ENCODE measurements at regions not wholly inside any gene's neighbourhood (a gene's known extent, or its start where the extent isn't known, plus 50 kb on each side); places are given as distances from the start of the nearest gene placed in this dataset.

DNA sequence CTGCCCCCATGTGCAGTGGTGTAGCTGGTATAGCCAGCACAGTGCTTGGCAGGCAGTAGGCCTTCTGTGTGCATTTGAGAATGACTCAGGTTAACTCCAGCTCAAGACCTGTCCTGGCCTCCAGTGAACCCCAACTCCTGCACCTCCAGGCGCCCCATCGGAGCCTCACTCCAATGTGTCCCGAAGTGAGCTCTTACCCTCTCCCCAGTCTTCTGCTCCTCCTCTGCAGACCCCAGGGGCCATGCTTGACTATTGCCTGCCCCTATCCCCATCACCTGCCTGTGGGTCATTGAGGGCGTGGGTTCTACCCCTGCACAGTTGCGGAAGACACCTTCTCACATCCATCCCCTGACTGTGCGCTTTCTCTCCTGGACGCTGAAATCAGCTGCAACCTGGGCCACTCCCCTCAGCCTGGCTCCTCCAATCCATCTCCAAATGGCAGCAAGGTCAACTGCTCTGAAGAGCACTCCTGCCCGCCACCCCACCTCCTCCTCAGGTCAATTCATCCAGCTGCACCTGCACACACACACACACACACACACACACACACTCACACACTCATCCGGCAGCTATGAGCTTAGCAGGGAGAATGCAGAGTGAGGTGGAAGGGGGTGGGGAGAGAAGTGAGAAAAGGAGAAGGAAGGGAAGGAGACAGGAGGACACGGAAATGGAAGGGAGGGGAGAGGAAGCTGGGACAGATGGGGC, 130.3 kb upstream of the GLI2 start:
- no peak overlapping the region for H3K9ac ChIP-seq (ENCODE audit: low read depth, low read length)
- peaks cover 9% of the 10 kb centered on the region; the same call in 1 of the 2 replicates for H3K4me1 ChIP-seq (ENCODE audit: insufficient read depth, low read length)
- H3K36me3 ChIP-seq (ENCODE audit: insufficient read depth, low read length), result no peaks in the 10 kb centered on the region
- no peaks in the 10 kb centered on the region for H3K9me3 ChIP-seq (ENCODE audit: control insufficient read depth, insufficient read depth, low read length)

DNA sequence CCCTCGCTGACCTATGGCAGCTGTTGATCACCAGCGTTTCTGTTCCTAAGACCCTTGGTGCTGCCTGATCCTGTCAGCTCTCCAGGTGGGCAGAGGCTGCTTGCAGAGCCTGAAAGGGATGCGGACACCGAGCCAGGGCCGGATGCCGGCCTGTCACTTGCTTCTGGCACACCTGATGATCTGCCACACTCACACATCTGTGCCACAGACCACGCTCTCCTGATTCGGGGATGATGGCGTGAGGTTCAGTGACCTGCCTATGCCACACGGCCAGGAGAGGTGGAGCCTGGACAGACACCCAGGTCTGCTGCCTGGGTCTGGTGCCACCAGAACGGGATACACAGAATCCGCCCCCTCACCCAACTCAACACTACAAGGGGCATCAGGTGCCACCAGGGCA, 129.4 kb upstream of the GLI2 start:
- no peaks in the 10 kb centered on the region for H3K9me3 ChIP-seq (ENCODE audit: control insufficient read depth, insufficient read depth, low read length)
- no peaks in the 10 kb centered on the region for H3K36me3 ChIP-seq (ENCODE audit: insufficient read depth, low read length)
- no peak overlapping the region for H3K9ac ChIP-seq (ENCODE audit: low read depth, low read length)
- peaks cover 9% of the 10 kb centered on the region; the same call in 1 of the 2 replicates for H3K4me1 ChIP-seq (ENCODE audit: insufficient read depth, low read length)

DNA sequence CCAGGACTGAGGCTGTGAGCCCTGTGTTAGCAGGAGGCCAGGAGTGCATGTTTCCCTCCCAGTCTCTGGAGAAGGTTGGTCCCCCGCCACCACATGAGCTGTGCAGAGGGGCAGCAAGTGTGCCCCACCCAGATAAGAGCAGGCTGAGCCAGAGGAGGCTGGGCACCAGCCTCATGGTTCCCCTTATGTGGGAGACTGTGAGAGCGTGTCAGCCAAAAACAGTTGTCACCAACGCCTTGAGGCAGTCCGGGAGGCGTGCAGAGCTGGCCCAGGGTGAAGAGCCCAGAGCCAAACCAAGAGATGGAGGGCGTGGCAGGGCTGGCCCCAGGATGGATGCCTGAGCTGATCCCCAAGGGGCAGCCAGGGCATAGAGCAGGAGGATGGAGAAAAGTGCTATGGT, 128.7 kb upstream of the GLI2 start:
- Histone ChIP-seq H3K9ac (ENCODE audit: low read depth, low read length) (no peak overlapping the region), H3K9me3 (ENCODE audit: control insufficient read depth, insufficient read depth, low read length) (no peaks in the 10 kb centered on the region), H3K36me3 (ENCODE audit: insufficient read depth, low read length) (no peaks in the 10 kb centered on the region), H3K4me1 (ENCODE audit: insufficient read depth, low read length) (peaks cover 9% of the 10 kb centered on the region; the same call in 1 of the 2 replicates)

DNA sequence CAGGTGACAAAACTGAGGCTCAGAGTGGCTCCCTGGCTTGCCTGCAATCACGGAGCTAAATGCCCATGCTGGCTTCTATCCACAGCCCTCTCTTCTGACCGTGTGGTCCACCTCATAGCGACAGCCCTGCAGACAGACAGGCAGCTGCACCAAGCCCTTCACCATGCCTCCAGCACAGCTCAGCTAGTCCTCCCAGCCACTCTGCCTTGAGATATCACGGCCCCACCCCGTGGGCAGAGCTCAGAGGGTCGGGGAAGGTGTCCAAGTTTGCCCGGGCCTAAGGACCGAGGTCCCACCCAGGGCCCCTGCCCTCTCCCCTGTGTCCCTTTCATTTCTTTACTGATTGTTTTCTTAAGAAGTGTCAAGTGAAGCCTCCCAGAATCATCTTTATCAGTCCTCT, 128.2 kb upstream of the GLI2 start:
- Histone ChIP-seq H3K36me3 (ENCODE audit: insufficient read depth, low read length) (no peaks in the 10 kb centered on the region), H3K9ac (ENCODE audit: low read depth, low read length) (no peak overlapping the region), H3K9me3 (ENCODE audit: control insufficient read depth, insufficient read depth, low read length) (no peaks in the 10 kb centered on the region), H3K4me1 (ENCODE audit: insufficient read depth, low read length) (peaks cover 9% of the 10 kb centered on the region; the same call in 1 of the 2 replicates)

DNA sequence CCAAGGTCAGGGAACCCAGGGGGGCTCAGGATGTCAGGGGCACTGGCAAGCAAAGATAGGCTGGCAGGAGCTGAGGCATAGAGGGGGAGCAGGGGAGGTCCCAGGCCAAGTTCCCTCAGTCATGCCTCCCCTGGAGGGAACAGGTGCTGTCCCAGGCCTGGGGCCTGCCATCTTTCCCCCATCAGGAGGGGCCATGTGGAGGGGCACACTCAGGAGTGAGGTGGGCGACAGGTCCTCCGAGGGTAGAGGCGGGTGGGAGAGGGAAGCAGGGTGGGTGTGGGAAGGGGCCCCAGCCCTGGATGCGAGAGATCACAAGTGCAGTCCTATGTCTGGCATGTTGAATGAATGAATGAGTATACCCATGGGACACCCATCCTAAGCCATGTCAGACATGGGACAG, 127.7 kb upstream of the GLI2 start:
- H3K4me1 ChIP-seq (ENCODE audit: insufficient read depth, low read length), result peaks cover 9% of the 10 kb centered on the region; the same call in 1 of the 2 replicates
- no peaks in the 10 kb centered on the region for H3K36me3 ChIP-seq (ENCODE audit: insufficient read depth, low read length)
- H3K9me3 ChIP-seq (ENCODE audit: control insufficient read depth, insufficient read depth, low read length), result no peaks in the 10 kb centered on the region
- no peak overlapping the region for H3K9ac ChIP-seq (ENCODE audit: low read depth, low read length)

DNA sequence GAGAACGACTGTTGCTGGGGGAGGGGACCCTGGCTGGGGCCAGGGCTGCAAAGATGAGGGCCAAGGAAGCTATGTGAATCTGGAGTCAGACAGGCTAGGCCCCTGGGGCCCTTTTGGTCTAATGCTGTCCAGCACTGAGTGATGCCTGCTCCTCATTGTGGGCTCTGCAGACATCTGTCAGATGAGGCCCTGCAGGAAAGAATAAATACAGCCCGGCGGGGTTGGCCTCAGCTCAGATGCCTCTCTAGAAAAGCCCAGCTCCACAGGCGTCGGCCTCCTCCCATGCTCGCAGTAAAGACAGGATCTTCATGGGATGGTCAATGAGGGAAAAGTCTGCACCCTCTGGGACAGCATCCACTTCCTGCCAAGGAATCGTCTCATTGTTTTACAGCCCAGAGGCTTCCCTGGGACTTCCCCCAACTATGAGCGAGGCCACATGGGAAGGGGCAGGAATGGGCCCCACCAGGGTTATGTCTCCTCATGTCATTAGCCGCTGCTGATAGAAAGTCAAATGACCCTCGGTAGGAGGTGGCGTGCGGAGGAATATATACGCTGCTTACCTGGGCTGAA, 125.8 kb upstream of the GLI2 start:
- Histone ChIP-seq H3K36me3 (ENCODE audit: insufficient read depth, low read length) (no peaks in the 10 kb centered on the region), H3K4me1 (ENCODE audit: insufficient read depth, low read length) (peaks cover 13% of the 10 kb centered on the region; the same call in 1 of the 2 replicates), H3K9me3 (ENCODE audit: control insufficient read depth, insufficient read depth, low read length) (no peaks in the 10 kb centered on the region), H3K9ac (ENCODE audit: low read depth, low read length) (no peak overlapping the region)

DNA sequence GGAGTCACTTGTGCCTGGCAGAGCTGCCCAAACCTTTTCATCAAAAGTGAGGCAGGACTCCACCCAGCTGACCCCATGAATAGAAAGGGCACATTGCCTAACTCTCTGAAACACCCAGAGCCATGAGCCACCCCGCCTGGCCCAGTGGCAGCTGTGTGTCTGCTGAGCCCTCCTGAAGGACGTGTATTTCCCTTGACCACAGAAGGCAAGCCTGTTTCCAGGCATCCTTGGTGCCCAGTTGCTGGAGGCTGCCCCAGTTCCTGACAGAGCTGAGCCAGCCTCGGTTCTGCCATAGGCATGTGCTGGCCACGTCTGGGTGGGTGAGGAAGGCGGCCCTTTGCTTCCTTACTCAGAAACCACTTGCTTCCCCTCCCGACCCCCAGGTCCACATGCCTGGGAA, 124.7 kb upstream of the GLI2 start:
- Histone ChIP-seq H3K9me3 (ENCODE audit: control insufficient read depth, insufficient read depth, low read length) (no peaks in the 10 kb centered on the region), H3K9ac (ENCODE audit: low read depth, low read length) (no peak overlapping the region), H3K4me1 (ENCODE audit: insufficient read depth, low read length) (peaks cover 10% of the 10 kb centered on the region; the same call in 1 of the 2 replicates), H3K36me3 (ENCODE audit: insufficient read depth, low read length) (no peaks in the 10 kb centered on the region)

DNA sequence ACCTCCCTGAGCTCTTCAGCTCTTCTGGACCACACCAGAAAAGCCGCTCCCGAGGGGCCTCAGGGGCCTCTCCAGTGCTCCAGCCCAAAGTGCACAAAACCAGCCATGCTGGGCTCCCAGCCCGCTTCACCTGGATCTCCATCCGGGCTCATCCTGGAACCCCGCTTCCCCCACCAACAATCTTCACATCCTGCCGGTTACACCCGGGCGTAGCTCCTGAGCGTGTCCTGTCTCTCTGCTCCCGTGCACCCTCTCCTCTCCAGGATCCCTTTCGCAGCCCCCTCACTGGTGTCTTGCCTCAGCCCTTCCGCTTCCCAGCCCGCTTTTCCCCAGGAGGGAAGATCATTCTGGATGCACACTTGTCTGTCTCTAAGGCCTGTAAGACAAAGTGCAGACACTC, 123.7 kb upstream of the GLI2 start:
- Histone ChIP-seq H3K9me3 (ENCODE audit: control insufficient read depth, insufficient read depth, low read length) (no peaks in the 10 kb centered on the region), H3K36me3 (ENCODE audit: insufficient read depth, low read length) (no peaks in the 10 kb centered on the region)

DNA sequence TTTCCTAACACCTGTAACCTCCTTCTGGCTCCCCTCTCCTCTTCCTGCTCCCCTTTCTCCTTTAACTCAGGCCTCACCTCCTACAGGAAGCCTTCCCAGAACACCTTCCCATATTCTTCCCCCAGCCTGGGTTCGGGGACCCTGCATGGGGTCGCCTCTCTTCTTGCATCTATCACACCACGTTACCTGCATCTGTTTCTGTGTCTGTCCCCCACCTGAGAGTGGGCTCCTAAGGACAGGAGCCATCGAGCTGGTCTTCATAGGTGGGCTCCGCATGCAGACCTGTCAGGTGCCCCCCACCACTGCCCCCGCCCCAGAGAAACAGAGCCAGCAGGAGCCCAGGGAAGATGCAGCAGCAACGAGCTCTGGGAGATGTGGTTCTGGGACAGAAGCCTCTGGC, 123.2 kb upstream of the GLI2 start:
- no peak overlapping the region for H3K9ac ChIP-seq (ENCODE audit: low read depth, low read length)
- no peaks in the 10 kb centered on the region for H3K36me3 ChIP-seq (ENCODE audit: insufficient read depth, low read length)
- H3K4me1 ChIP-seq (ENCODE audit: insufficient read depth, low read length), result peaks cover 10% of the 10 kb centered on the region; the same call in 1 of the 2 replicates
- H3K9me3 ChIP-seq (ENCODE audit: control insufficient read depth, insufficient read depth, low read length), result no peaks in the 10 kb centered on the region

More for the DNA sequence above, 123.7 kb upstream of the GLI2 start:
- peaks cover 10% of the 10 kb centered on the region; the same call in 1 of the 2 replicates for H3K4me1 ChIP-seq (ENCODE audit: insufficient read depth, low read length)
- no peak overlapping the region for H3K9ac ChIP-seq (ENCODE audit: low read depth, low read length)

DNA sequence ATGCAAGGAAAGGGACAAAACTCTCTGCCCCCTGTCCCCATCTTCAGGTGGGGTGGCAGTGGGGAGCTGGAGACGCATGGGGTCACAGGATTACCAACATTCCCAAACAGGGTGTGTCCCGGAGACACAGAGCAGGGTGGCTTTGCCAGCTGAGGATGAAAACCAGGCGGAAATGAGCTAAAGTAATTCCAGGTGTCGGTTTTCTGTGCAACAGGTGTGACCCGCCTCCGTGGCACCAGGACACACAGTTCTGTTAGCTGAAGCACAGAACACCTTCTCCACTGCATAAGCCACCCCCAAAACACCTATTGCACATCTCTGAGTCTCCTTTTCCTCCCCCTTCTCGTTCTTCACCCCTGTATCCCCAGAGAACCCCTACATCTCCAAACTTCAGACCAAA, 122.7 kb upstream of the GLI2 start:
- Histone ChIP-seq H3K9me3 (ENCODE audit: control insufficient read depth, insufficient read depth, low read length) (no peaks in the 10 kb centered on the region), H3K9ac (ENCODE audit: low read depth, low read length) (no peak overlapping the region), H3K4me1 (ENCODE audit: insufficient read depth, low read length) (peaks cover 10% of the 10 kb centered on the region; the same call in 1 of the 2 replicates)

DNA sequence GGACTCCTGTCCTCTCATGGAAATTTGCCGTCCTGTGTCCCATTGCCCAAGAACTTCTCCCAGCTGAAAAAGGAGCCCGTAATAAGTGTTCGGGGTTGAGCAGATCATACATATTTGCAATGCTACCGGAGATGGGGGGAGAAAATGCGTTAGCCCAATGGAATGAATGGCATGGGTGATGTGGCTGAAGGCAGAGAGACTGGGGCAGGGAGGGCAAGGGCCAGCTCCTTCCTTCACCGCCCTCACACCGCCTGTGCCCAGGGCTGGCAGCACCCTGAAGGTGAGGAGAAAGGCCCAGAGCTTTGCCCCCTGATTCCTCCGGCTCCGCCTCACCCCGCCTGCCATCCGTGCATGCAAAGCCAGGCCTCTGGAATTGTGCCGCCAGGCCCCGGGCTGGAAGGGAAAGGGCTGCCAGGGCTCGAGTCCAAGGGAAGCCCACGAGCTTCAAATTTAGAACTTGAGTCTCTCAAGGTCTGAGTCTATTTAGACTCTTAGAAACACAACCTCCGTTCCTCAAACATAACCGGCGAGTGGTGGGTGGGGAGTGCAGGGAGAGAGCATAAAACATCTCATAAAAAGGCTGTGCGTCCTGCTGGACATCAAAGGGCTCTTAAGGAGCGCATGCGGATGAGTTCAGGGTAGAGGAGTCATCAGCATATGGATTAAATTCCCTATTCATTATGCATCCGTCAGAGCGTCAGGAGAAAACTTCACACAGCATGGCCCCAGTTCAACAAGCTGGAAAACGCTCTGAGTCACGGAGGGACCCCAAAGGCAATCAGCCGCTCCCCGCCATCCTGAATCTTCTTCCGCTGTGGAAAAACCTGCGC, 121.7 kb upstream of the GLI2 start:
- Histone ChIP-seq H3K9ac (ENCODE audit: low read depth, low read length) (no peak overlapping the region), H3K36me3 (ENCODE audit: insufficient read depth, low read length) (no peaks in the 10 kb centered on the region), H3K4me1 (ENCODE audit: insufficient read depth, low read length) (peaks cover 10% of the 10 kb centered on the region; the same call in 1 of the 2 replicates), H3K9me3 (ENCODE audit: control insufficient read depth, insufficient read depth, low read length) (no peaks in the 10 kb centered on the region)

More for the DNA sequence above, 122.7 kb upstream of the GLI2 start:
- H3K36me3 ChIP-seq (ENCODE audit: insufficient read depth, low read length), result no peaks in the 10 kb centered on the region

DNA sequence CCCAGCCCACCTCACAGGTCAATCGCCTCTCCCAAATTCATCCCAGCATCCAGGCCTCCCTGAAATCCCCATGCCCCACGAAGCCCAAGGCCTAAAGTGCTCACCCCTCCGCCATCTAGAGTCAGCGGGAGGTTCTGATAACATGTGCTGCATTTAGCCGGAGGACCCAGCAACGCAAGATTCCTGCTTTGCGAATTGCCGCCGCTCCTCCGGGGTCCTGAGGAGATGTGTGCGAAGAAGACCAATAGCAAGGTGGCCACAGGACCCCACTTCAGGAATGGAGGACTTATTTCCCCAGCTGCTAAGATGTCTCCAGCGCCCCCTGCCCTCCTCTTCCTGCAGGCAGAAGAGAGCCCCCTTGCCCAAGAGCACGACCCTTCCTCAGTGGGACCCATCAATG, 120.8 kb upstream of the GLI2 start:
- Histone ChIP-seq H3K4me1 (ENCODE audit: insufficient read depth, low read length) (peaks cover 10% of the 10 kb centered on the region; the same call in 1 of the 2 replicates), H3K9me3 (ENCODE audit: control insufficient read depth, insufficient read depth, low read length) (no peaks in the 10 kb centered on the region), H3K36me3 (ENCODE audit: insufficient read depth, low read length) (no peaks in the 10 kb centered on the region), H3K9ac (ENCODE audit: low read depth, low read length) (no peak overlapping the region)

DNA sequence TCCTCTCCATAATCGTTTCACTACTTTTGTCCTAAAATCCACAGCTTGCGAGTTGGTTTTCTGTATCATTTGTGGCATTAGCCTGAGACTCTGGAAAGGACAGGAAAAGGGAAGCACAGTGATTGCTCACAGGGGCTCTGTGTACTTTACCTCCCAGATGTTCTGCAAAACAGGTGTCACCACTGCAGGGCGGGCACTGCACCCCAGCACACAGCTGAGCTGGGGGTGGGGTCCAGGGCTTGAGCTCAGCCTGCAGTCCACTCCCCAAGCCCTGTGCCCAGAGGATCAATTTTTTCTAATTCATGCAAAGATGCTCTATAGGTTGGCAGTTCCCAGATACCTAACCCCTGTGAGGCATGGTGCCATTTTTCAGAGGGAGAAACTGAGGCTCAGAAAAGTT, 119.4 kb upstream of the GLI2 start:
- Histone ChIP-seq H3K36me3 (ENCODE audit: insufficient read depth, low read length) (no peaks in the 10 kb centered on the region), H3K4me1 (ENCODE audit: insufficient read depth, low read length) (peaks cover 10% of the 10 kb centered on the region; the same call in 1 of the 2 replicates), H3K9me3 (ENCODE audit: control insufficient read depth, insufficient read depth, low read length) (no peaks in the 10 kb centered on the region), H3K9ac (ENCODE audit: low read depth, low read length) (no peak overlapping the region)

DNA sequence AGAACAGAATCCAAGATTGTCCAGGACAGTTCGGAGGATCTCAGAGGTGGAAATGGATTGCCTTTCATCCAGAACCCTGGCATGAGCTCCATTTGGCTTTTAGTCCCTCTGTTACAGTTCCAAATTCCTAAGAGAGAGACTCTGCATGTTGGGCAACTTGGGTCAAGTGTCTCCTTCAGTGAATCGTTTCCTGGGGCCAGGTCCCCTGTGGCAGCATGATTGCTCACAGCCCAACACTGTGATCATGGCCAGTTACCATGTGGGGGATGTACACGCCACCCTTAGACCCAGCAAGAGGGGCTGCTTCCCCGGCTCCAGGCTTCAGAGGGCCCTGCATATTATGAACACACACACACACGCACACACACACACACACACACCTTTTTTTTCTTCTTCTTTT, 118.6 kb upstream of the GLI2 start:
- no peaks in the 10 kb centered on the region for H3K9me3 ChIP-seq (ENCODE audit: control insufficient read depth, insufficient read depth, low read length)
- H3K36me3 ChIP-seq (ENCODE audit: insufficient read depth, low read length), result no peaks in the 10 kb centered on the region
- no peak overlapping the region for H3K9ac ChIP-seq (ENCODE audit: low read depth, low read length)
- H3K4me1 ChIP-seq (ENCODE audit: insufficient read depth, low read length), result peaks cover 10% of the 10 kb centered on the region; the same call in 1 of the 2 replicates
